NCI-H1048 (cell line): ENCODE measurements at regions not wholly inside any gene's neighbourhood (a gene's known extent, or its start where the extent isn't known, plus 50 kb on each side); places are given as distances from the start of the nearest gene placed in this dataset.
"Not testable (repeated sequence)": the region's sequence is repeated elsewhere in the genome, so short reads cannot be mapped to it uniquely, and the experiment has no call there.

Source experiments
- DNase-seq: peaks from one replicate; lab custom pipeline; 2025; lab: John Stamatoyannopoulos, UW

- DNase-seq: no peak
These were observed 635.1 kb downstream of the IRS1 start for GRCh38 chr2:226164512-226164911.

- DNase-seq: not testable (repeated sequence)
These were observed 639.0 kb downstream of the IRS1 start for GRCh38 chr2:226160617-226161016.

- no peak for DNase-seq
These were observed 639.6 kb downstream of the IRS1 start for GRCh38 chr2:226159875-226160479.

- DNase-seq: no peak
These were observed 640.7 kb downstream of the IRS1 start for GRCh38 chr2:226158940-226159339.

GRCh38 chr2:226158229-226158628 lies 641.4 kb downstream of the IRS1 start:
- no peak for DNase-seq

- no peak for DNase-seq
These were observed 644.3 kb downstream of the IRS1 start for GRCh38 chr2:226155093-226155875.

- DNase-seq: no peak
These were observed 645.0 kb downstream of the IRS1 start for GRCh38 chr2:226154610-226155009.

- no peak for DNase-seq
These were observed 646.1 kb downstream of the IRS1 start for GRCh38 chr2:226153553-226153952.

GRCh38 chr2:226151157-226151556 lies 648.5 kb downstream of the IRS1 start:
- no peak for DNase-seq

- no peak for DNase-seq
These were observed 656.5 kb downstream of the IRS1 start for GRCh38 chr2:226143091-226143490.

GRCh38 chr2:226142463-226142862 lies 657.2 kb downstream of the IRS1 start:
- DNase-seq: no peak

GRCh38 chr2:226140594-226140993 lies 659.0 kb downstream of the IRS1 start:
- DNase-seq: no peak

- no peak for DNase-seq
These were observed 659.9 kb downstream of the IRS1 start for GRCh38 chr2:226139759-226140158.

GRCh38 chr2:226137201-226137811 lies 662.3 kb downstream of the IRS1 start:
- no peak for DNase-seq

GRCh38 chr2:226136739-226137138 lies 662.9 kb downstream of the IRS1 start:
- no peak for DNase-seq

- DNase-seq: no peak
These were observed 663.6 kb downstream of the IRS1 start for GRCh38 chr2:226135861-226136548.

GRCh38 chr2:226132323-226133215 lies 667.1 kb downstream of the IRS1 start:
- no peak for DNase-seq

GRCh38 chr2:226131299-226131784 lies 668.3 kb downstream of the IRS1 start:
- no peak for DNase-seq

- no peak for DNase-seq
These were observed 669.4 kb downstream of the IRS1 start for GRCh38 chr2:226130192-226130591.

- DNase-seq: no peak
These were observed 671.9 kb downstream of the IRS1 start for GRCh38 chr2:226127682-226128081.

GRCh38 chr2:226126104-226126503 lies 673.5 kb downstream of the IRS1 start:
- DNase-seq: no peak
